Lung microvascular endothelial cell (primary cell): ENCODE measurements at regions not wholly inside any gene's neighbourhood (a gene's known extent, or its start where the extent isn't known, plus 50 kb on each side); places are given as distances from the start of the nearest gene placed in this dataset.

Source experiments
- DNase-seq, 2 donors: peaks; one replicate each; pipeline versions ENCODE4 v3.0.0 to v3.0.0-alpha.2; 2010; ENCODE audit warnings: low read depth in 2 of 2

DNA sequence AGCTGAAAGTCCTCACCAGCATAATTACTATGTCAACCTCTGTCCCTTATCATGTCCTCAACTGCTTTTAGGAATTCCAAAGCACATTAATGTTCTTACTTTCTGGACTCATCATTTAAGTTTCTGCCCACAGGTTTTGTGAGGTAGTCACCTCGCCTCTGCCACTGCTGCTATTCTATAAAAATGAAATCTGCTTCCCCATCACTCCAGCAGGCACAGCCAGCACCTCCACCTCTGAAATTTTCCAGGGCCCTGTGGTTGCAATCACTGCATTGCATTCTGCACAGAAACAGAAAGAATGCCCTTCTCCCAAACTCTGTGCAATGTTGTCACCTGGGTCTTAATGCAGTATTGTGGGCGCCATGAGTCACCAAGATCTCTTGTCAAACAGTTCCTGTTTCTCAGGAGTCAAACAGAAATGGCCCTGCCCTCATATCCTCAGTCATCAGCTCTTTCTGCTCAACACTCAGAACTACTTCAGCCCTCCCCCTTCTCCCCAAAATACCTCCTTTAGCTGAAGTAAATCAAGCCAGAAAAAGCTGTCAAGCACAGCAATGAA lies 529.2 kb upstream of the NBEA start:
- DNase-seq: peak in 1 of 2 donors; percentile 91

DNA sequence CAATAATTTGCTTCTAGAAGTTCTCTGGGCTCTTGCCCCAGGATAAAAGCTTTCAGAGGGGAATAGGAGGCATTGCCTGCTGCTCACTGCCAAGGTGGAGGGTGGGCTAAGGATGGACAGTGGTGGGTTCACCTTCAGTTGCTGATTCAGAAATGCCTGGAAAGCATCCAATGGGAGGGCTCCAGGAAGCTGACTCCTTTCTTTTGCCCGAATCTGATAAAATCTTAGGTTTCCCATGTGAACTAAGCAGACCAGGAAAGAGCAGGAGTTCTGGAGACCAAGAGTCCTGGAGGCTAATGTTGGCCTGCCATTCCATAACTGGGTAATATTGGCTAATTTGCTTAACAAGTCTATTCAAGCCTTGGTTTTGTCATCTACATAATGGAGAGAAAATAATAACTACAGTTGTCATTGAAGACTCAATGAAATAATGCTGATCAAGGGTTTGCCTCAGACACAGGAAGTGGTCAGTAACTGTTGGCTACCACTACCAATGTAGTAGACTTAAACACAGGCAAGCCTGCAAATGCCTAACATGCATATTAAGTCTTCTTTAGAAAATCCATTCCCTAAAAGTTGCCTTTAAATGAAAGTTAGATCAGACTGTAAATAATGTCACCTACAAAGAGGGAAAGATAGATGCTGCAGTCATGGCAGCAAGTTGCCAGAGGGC lies 528.4 kb upstream of the NBEA start:
- peak in 1 of 2 donors; percentile 61 for DNase-seq

DNA sequence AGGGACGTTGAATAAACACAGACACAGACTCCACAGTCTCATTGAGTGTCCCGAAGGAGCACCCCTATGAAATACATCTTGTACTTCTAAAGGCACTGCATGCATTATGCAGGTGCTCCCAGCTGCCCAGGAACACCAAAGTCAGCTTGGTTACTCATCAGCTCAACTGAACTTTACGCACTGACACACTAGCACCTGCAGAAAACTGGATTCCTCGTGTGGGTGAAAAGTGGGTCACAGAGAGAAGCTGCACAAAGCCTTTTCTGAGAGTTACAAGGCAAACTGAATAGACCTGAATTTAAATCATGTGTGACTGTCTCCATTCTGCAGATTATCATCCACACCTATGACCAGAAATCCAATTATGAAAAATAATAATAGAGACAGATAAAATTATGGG lies 527.5 kb upstream of the NBEA start:
- no peak for DNase-seq

DNA sequence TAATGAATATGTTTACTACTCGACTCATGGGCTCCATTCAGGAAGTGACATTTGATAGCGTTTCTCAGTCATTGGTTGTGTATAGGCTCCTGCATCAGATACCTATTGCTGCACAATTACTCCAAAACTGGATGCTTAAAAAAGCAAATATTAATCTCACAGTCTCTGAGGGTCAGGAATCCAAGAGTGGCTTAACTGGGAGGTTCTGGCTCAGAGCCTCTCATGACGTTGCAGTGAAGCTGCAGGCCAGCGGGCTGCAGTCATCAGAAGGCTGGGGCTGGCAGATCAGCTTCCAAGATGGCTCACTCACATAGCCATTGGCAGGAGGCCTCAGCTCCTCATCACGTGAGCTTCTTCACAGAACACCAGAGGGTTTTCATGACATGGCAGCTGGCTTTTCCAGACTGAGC lies 525.1 kb upstream of the NBEA start:
- peak in 1 of 2 donors; percentile 36 for DNase-seq

DNA sequence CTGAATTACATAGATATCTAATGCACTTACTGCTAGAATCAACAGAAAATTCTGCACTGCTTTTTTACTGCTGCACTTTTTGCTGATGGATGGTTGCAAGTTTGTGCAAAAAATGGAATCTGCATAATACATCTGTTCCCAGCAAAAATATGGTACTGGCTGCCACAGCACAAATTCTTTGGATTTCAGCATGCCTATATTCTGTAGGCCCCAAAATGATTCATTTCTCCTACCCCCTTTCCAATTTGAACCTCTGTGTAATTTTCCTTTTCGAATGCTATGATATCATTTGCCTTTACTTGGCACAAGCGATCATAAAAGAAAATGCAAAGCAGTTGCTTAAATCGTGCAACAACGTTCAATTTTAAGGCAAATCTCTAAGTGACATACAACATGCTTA lies 524.2 kb upstream of the NBEA start:
- no peak for DNase-seq

DNA sequence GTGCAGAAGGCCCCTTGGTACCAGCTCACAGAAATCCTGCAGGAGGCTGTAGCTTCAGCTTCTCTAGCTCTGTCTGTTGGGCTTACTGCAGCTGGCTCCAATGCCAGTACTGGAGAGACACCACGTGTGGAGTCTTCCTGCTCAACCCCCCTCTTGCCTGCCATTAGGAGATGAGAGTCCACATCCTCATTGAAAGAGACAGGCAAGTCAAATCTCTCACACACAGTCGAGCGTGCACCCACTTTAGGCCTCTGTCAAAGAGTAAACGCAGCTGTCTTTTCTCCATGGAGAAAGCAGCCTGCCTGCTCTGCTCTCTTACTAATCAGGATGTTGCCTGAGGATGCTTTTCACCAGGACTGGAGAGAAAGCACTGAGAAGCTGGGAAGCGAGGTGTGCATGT lies 523.0 kb upstream of the NBEA start:
- DNase-seq: no peak

DNA sequence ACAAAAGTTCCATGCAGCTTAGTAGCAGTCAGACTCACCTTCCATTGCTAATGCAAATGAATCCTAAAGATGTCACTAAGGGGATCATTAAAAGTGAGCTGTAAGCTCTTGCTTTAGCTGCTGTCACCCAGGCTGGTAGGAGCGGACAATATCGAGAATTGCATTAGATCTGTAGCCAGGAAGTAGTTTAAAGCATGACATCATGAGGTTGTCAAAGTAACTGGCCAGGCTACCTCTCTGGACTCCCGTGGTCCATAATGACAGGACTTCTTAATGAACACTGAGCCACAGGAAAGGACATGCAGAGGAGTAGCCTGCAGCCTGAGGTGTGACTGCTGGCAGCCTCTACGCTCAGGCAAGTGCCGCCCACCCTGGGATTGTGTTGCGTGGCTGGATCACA lies 522.3 kb upstream of the NBEA start:
- no peak for DNase-seq

DNA sequence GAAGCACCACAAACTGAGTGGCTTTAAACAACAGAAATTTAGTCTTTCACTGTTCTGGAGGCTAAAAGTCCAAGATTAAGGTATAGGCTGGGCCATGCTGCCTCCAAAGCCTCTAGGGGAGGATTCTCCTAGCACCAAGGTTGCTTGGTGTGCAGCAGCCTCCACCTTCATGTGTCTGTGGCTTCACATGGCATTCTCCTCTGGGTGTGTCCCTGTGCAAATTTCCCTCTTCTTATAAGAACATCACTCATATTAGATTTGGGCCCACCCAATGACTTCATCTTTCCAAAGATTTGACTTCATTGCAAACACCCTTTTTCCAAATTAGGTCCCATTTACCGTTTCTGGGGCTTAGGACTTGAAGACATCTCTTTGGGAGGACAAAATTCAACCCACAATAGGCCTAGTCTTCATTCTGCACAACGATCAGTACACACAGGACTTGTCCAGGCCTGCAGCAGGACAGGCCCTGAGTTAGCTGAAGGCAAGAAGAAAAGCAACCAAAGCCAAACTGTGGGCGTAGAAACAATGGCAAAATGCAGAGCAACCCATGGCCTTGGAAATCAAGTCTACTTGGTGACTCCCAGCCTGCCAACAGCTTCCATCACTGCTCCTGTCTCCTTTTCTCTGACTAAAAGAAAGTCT lies 521.2 kb upstream of the NBEA start:
- no peak for DNase-seq

DNA sequence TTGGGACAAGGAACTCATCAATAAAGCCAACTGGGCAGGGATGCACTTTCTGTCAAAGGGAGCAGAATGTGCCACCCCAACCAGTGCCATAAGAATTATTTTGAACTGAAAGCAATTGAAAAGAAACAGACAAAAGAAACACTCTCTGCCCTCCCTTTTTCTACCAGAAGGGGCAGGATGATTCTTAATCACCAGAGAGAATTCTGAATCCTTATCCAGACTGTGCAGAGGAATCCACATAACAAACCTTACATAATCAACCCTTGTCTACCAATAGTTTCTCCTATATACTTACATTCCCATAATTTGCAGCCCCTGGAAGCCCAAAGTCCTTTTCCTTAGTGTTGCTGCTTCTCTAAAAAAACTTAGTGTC lies 520.7 kb upstream of the NBEA start:
- DNase-seq: no peak

DNA sequence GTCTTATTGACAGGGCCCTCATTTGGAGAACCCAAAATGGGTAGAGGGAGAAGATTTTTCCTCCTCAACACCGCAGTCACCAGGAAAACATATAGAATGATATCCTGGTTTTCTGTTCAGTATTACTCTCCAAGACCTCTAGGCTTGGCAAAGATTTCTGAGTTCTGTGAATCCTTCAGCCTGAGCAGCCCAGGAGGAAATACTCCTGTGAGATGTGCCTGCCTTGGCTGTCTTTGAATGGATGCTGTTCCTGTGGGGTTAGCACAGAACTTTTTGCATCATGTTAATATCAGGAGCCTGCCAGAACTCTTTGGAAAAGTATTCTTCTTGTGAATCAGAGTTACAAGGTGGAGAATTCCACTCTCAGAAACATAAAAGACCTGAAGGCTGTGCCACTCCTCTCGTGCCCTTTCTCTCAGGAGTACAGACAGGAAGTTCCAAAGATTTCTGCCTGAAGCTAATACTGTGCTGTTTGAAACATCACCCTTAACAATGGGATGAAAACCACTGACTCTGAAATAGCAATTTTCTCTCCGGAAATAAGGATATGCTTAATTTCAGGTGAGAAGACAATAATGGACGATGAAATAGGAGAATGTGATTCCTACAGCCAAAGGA lies 520.1 kb upstream of the NBEA start:
- peak in 1 of 2 donors; percentile 14 for DNase-seq

DNA sequence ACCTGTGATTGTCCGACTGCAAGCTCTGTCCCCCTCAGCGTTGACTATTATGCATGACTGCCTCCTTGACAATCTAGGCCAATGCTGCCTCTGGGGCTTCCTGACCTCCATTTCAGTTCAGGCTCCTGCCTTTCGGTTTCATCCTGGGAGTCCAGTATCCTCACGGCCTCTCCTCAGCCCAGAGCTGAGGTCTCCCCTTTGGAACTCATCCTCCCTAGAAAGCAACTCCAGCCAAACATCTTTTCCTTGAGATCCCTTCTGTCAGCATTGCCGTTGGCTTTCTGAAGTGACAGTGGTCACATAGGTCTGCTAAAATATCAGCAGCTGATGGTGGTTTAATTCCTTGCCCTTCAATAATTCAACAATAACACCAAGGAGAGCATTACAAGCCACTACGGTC lies 519.1 kb upstream of the NBEA start:
- no peak for DNase-seq

DNA sequence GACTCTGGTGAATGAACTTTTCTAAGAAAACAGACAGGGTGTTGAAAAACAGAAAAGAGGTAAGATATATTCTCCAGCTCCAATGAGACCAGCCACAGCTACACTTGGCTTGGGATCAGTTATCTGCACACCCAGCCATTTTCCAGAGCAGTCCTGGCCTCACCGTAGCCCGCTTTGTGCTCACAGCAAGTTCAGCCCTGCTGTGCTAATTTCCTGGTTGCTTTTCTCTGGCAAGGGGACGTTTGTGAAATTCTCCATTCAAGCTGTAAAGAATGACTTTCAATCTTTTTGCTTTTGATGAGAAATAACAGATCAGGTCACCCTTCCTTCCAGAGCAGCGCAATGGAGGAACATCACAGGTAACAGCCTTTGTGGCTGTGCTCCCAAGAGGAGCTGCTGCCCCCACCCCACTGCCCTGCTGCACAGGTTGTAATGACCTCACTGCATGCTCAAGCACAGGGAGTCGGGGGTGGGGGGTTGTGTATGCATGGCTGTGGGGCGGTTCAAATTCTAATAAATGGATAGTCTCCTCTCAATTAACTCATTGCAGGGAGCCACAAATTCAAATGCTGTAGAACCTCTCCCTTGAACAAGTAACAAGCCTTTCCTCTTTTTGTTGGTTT lies 516.6 kb upstream of the NBEA start:
- DNase-seq: no peak

DNA sequence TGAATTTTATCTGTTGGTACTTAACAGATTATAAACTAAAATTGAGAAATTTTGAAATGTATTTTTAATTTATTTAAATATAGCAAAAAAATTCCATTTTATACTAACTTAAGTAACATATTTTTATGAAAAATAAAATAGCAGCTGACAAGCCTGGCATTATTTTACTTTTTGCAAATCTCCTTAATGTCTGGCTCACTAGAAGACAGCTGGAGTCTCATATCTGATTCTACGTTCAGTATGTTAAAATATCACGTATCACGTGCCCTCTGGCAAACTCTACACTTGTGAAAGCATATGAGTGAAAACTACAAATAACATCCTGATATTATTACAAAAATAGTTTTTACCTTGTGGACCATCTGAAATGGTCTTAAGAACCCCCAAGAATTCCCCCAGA lies 513.2 kb upstream of the NBEA start:
- DNase-seq: no peak

DNA sequence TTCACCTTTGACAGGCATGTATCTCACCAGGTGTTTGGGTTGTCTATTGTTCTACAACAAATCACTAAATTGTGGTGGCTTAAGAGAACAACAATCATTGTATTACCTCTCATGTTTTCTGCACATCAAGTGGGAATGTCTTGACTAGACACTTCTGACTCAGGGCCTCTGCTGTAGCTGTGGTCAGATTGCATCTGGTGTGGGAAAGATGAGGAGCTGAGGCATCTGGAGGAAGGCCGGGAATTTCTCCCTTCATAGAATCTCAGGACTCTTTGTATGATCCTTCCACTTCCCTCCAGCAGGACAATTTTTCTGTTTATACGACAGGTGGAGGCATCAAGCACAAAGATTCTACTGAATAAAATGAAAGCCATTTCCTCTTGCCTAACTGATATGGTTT lies 511.8 kb upstream of the NBEA start:
- DNase-seq: no peak

DNA sequence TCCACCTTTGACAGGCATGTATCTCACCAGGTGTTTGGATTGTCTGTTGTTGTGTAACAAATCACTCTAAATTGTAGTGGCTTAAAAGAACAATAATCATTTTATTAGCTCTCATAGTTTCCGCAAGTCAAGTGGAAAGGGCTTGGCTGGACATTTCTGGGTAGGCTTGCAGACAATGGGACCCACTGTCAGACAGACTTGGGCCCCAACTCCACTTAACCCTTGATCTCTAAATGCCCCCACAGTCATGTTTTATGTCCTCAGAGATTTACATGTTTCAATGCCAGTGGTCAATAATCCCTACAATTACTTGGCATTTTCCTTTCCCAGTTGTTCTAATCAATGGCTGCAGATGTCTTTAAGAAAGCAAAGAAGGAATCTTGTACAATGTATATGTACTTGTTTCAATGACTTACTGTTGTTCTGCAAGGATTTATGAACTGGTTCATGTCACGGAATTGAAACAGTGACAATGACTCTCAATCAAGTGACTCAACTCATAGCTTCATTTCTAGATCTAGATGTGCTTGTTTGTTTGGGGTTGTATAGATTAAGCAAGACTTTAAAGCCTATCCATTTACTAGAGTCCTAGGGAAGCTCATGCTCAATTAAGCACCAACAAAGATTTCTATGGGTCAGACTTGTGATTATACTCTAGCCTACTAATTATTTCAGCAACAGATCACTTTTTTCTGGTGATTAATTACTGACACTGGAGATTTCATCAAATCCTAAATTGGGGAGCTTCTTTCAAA lies 510.1 kb upstream of the NBEA start:
- DNase-seq: no peak

DNA sequence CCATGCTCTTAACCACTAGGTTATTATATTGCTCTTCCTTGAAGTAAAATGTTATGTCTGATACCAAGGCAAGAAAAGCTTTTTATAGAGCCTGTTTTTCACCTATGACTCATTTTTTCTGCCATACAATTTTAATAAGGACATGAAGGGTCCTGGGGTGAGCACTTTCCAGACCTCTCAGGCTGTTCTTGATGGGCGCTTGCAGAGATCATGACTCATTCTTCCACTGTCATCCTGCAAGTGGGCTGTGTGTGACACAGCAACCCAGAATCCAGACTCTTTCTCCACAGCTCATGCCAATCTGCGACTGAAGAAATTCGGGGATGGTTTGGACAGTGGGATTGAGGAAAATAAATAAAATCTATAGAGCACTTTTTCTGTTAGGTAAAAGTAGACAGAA lies 506.7 kb upstream of the NBEA start:
- peak in 1 of 2 donors; percentile 73 for DNase-seq

DNA sequence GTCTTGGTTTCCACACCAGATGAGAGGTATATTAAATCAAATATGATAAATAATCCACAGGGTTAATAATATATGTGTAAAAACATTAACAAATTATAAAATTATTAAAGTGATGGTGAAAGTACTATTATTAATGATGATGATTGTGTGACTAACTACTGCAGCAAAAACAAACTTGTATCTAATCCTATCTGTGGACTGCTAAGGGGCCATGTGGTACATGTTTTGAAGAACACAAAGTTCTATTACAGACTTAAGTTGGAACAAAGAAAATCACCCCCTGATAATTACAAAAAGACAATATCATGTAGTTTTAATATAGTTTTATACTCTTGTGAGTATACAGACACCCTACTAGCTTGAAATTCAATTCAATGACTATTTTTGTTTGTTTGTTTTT lies 504.2 kb upstream of the NBEA start:
- DNase-seq: no peak

DNA sequence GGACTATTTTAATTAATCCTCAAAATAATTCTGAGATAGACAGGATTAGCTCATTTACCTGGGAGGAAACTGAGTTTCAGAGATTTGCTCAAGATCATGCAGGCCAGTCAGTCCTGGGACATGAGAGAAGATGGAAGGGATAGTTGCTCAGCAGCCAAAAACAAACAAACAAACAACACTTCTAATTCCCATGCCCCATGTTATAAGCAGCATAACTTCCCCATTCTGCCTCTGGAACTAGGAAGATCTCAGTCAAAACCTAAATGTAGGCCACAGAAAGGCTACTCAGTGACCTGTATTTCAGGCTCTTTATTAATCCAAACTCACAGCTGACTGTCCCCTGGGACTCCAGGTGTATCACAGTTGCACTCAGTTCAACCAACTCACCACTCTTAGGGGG lies 489.2 kb upstream of the NBEA start:
- no peak for DNase-seq

DNA sequence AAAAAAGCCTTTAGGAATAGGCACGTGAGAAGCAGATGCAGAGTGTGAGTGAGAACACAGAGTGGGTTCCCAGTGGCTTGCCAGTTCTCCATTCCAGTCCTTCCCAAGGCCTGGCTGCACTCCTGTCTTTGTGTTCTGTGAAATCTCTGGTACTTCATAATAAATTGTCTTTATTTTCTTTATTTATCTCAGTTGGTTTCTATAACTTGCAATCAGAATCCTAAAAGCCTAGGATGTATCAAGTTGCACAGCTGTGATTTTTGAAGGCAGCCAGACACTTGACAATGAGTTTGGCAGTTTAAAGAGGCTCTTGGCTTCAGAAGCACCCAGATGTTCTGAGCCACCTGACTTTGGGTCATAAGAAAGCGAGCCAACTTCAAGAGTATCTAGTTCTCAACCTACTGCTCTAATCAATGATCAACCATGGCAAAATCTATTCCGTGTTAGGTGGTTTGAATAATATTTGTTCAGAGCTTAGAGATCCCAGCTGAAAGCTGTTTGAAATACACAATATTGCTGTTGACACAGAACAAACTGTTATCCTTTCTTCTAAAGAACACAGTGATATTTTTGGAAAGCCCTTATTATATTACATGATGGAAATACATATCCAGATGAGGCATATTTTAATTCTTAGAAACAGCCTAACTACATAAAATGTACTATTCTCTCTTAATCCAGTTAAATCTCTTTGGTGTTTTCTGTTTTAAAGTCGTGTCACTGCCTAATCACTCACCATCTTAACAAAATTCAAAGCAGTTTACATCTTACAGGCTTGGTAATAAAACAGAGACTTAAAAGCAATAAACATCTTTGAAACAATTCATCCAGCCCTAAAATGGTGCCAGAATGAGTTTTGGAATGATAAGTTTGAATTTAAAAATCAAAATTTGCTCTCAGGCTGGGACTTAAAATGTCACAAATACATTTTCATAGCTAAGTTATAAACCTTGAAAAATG lies 483.0 kb upstream of the NBEA start:
- DNase-seq: no peak

DNA sequence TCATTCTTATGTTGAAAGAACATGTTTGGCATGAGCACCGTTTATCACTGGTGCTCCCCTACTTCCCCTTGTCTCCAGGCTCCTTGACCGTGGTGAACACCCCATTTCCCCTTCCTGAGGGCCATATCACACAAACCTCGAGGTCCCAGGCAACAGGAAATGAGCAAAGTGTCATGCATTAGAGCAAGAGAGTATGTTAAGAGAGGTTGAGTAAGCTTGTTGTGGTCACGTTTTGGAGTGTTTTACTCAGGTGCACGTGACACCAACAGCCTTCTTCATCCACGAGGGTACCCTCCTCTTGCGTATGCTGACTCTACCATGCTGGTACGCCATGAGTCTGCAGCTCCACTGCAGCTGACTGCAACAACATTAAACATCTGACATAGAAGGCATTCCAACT lies 482.2 kb upstream of the NBEA start:
- DNase-seq: peak in 1 of 2 donors; percentile 68

DNA sequence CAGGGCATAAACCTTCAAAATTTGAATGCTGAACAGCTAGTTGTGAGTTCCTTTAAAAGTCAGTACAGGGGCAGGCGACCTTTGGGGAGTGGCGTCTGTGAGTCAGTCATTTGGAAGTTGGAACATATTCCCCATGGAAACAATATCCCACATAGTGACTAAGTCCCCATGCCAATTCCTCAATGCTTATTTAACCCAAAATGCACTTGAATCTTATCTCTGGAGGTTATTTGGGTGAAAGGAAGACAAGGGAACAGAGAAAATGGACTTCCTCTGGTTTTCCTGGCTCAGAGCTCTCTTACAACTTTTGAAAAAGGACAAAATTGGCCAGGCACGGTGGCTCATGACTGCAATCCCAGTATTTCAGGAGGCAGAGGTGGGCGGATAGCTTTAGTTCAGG lies 479.2 kb upstream of the NBEA start:
- DNase-seq: peak; percentile 46 to 74
